Heart right ventricle (tissue), 16 donors: ENCODE measurements at regions not wholly inside any gene's neighbourhood (a gene's known extent, or its start where the extent isn't known, plus 50 kb on each side); places are given as distances from the start of the nearest gene placed in this dataset.

Experiments
- ATAC-seq, 8 donors: fragments of 200-7000 bp; cut with Tn5 transposase; one replicate each; pipeline ENCODE4 v1.9.1; 2020; ENCODE audit warnings: mild to moderate bottlenecking in 8 of 8, moderate library complexity in 8 of 8, moderate number of reproducible peaks in 1 of 8
- DNase-seq, 2 donors: peaks; one replicate each; pipeline ENCODE4 v3.0.0-alpha.2; 2020
- H3K27ac ChIP-seq, 10 donors: fragments of 200-600 bp; sonication (generic) in 2 of 10; one replicate each; pipeline versions ENCODE4 v1.5.0 to v1.8.0; 2020 to 2022; ENCODE audit warnings: mild to moderate bottlenecking in 3 of 10
- H3K27me3 ChIP-seq, 7 donors: fragments of 200-600 bp; one replicate each; pipeline ENCODE4 v1.8.0; 2021 to 2022; ENCODE audit warnings: mild to moderate bottlenecking in 2 of 7
- H3K36me3 ChIP-seq, 9 donors: fragments of 200-600 bp; sonication (generic) in 1 of 9; one replicate each; pipeline versions ENCODE4 v1.5.0 to v1.8.0; 2020 to 2022; ENCODE audit warnings: mild to moderate bottlenecking in 2 of 9
- H3K4me1 ChIP-seq, 9 donors: fragments of 200-600 bp; sonication (generic) in 1 of 9; one replicate each; pipeline versions ENCODE4 v1.5.0 to v1.8.0; 2020 to 2022; ENCODE audit warnings: mild to moderate bottlenecking in 4 of 9
- H3K4me3 ChIP-seq, 10 donors: fragments of 200-600 bp; sonication (generic) in 2 of 10; one replicate each; pipeline versions ENCODE4 v1.5.0 to v1.8.0; 2020 to 2022; ENCODE audit warnings: mild to moderate bottlenecking in 7 of 10, moderate library complexity in 2 of 10
- H3K9me3 ChIP-seq, 11 donors: fragments of 200-600 bp in 10 of 11; sonication (generic) in 2 of 11; one replicate each; pipeline versions ENCODE4 v1.5.0 to v1.8.0; 2013 to 2022; ENCODE audit warnings: mild to moderate bottlenecking in 2 of 11, control low read depth in 1 of 11, moderate library complexity in 1 of 11
- WGBS, 2 donors: extraction: QIAGEN DNeasy Blood & Tissue Kit; methylation state at CpG; one replicate each; pipeline ENCODE4 v1.1.7; 2013; ENCODE audit warnings: inconsistent platforms in 1 of 2; 5-methylcytosine and 5-hydroxymethylcytosine counted together
- intact Hi-C, 10 donors: fragments of 100-400 bp; cut with DNase I; formaldehyde crosslinking; loops; one replicate each; pipeline versions ENCODE4 v1.11.1 to v1.14.2; 2022
- TF ChIP-seq, protein P1 (sequence below), 9 donors: fragments of 200-600 bp; sonication (generic) in 2 of 9; IDR thresholded peaks; one replicate each; pipeline versions ENCODE4 v1.5.0 to v1.8.0; 2021 to 2022; ENCODE audit warnings: antibody characterized with exemption in 9 of 9, mild to moderate bottlenecking in 5 of 9, moderate library complexity in 1 of 9
- donor health status: Arrhythmogenic right ventricular cardiomyopathy.
- donor health status: ischemic (EF 13 %, LVEDD 7.1; RV severe dilation, severe dysfunction).
- donor health status: healthy with polysubstance abuse.
- donor health status: DM: no; HTN: yes; CAD: no.
- donor health status: DM: no; HTN: no; CAD: no.
- donor health status: ischemic (EF 25% LVEDD 6.9; RV normal size, moderate dysfunction).
- donor health status: ischemic (EF 25% LVEDD 5.7; RV mildly dilated, moderate dysfunction).
- donor health status: healthy.
- donor health status: DM: yes; HTN: yes; CAD: no.
- donor health status: Ischemic cardiomyopathy.
- donor health status: ischemic (EF 35%, LVEDD 5.7; RV mildly dilated, moderate dysfunction).
- donor health status: nonischemic (EF 11% LVEDD 7.7; RV severe dilation, severe dysfunction).
- donor health status: DM: yes; HTN: yes; CAD: no.
- donor health status: PGD.
- donor health status: ischemic (EF 29% LVEDD 5.4; RV normal size, mild dysfunction).
- donor health status: nonischemic (EF 23%, LVEDD 6.1; RV moderate dilation, normal function).

DNA sequence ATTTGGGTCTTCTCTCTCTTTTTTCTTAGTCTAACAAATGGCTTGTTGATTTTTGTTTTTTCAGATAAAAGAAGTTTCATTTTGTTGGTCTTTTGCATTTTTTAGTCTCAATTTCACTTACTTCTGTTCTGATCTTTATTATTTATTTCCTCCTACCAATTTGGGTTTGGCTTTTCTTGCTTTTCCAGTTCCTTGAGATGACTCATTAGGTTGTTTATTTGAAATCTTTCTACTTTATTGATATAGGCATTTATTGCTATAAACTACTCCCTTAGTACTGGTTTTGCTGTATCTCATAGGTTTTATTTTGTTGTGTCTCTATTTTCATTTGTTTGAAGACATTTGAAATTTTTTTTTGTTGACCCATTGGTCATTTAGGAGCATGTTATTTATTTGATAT, 152.2 kb upstream of the MPHOSPH6 start:
- no peak for ATAC-seq
- Histone ChIP-seq H3K4me1 (peaks cover 0 to 11% (median 0%) of the 10 kb centered on the region in 9 donors), H3K36me3 (no peaks in the 10 kb centered on the region), H3K9me3 (peaks cover 0 to 23% (median 6%) of the 10 kb centered on the region in 11 donors), H3K4me3 (no peak overlapping the region), H3K27me3 (no peaks in the 10 kb centered on the region), H3K27ac (no peak overlapping the region)
- TF ChIP-seq, protein P1, sequence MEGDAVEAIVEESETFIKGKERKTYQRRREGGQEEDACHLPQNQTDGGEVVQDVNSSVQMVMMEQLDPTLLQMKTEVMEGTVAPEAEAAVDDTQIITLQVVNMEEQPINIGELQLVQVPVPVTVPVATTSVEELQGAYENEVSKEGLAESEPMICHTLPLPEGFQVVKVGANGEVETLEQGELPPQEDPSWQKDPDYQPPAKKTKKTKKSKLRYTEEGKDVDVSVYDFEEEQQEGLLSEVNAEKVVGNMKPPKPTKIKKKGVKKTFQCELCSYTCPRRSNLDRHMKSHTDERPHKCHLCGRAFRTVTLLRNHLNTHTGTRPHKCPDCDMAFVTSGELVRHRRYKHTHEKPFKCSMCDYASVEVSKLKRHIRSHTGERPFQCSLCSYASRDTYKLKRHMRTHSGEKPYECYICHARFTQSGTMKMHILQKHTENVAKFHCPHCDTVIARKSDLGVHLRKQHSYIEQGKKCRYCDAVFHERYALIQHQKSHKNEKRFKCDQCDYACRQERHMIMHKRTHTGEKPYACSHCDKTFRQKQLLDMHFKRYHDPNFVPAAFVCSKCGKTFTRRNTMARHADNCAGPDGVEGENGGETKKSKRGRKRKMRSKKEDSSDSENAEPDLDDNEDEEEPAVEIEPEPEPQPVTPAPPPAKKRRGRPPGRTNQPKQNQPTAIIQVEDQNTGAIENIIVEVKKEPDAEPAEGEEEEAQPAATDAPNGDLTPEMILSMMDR (IDR thresholded peaks at IDR 0.05) = no peak
- intact Hi-C loops = no loop called here
- no peak for DNase-seq

GRCh38 chr16:82319038-82319437, 149.0 kb upstream of the MPHOSPH6 start:
- Histone ChIP-seq H3K36me3 (no peaks in the 10 kb centered on the region), H3K4me1 (peaks cover 0 to 23% (median 0%) of the 10 kb centered on the region in 9 donors), H3K27ac (no peak overlapping the region), H3K9me3 (peaks cover 0 to 18% (median 6%) of the 10 kb centered on the region in 11 donors), H3K27me3 (no peaks in the 10 kb centered on the region), H3K4me3 (no peak overlapping the region)
- DNase-seq (no peak), ATAC-seq (no peak)
- intact Hi-C loops = no loop called here
- WGBS, 2 donors = 86 to 91% methylated on average over 1 of the region's 1 CpG
- TF ChIP-seq, protein P1 (IDR thresholded peaks at IDR 0.05) = no peak

DNA sequence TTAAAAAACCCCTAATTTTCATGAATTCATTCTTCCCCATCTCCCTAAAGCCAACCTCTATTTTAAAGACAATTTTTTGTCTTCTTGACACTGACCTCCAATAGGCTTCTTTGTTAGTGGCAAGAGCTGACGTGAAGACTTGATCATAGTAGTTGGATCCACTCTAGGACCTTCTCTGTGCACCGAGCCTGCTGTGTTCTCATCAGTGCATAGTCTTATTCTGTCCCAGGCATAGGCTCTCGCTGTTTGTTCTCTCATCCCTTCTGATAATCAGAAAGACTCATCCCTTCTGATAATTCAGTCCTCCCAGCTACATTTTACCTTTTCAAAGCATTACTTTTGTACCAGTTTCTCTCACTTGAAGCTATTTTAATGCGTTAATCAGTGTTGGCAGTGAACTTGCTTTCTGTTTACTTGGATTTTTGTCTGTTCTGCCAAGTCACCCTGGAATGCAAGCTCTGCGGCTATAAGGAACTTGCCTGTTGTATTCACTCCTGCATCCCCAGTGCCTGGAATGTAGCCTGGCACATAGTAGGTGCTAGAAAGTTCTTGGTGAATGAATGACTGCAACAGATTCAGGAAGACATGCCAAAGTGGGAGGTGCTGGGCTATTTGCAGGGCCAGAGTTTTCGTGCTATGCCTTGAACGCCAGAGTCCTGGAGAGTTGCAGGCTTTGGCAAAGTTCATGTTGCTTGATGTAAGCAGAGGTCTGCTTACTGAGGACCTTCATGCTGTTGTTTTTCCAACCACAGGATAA, 147.6 kb upstream of the MPHOSPH6 start:
- TF ChIP-seq, protein P1 (IDR thresholded peaks at IDR 0.05) = no peak
- intact Hi-C loops = no loop called here
- Histone ChIP-seq H3K4me3 (no peak overlapping the region), H3K4me1 (peaks cover 0 to 33% (median 0%) of the 10 kb centered on the region in 9 donors), H3K36me3 (no peaks in the 10 kb centered on the region), H3K27ac (peak overlapping the region in 7 of 10 donors; percentile 4 to 55 (median 38)), H3K9me3 (peaks cover 0 to 3% (median 0%) of the 10 kb centered on the region in 11 donors), H3K27me3 (no peaks in the 10 kb centered on the region)
- no peak for DNase-seq
- 43 to 57% methylated on average over 7 of the region's 7 CpGs for WGBS, 2 donors
- ATAC-seq = peak in 7 of 8 donors; percentile 42 to 76 (median 70)

- no peaks in the 10 kb centered on the region for H3K36me3 ChIP-seq
- 47 to 67% methylated on average over 1 of the region's 1 CpG for WGBS, 2 donors
- peak overlapping the region in 4 of 10 donors; percentile 10 to 43 (median 28) for H3K27ac ChIP-seq
- peaks cover 0 to 33% (median 0%) of the 10 kb centered on the region in 9 donors for H3K4me1 ChIP-seq
- TF ChIP-seq, protein P1 (IDR thresholded peaks at IDR 0.05) = no peak
- intact Hi-C loops = no loop called here
- DNase-seq (no peak), ATAC-seq (peak in 4 of 8 donors; percentile 38 to 71 (median 56))
- H3K27me3 ChIP-seq = no peaks in the 10 kb centered on the region
- H3K4me3 ChIP-seq = no peak overlapping the region
- no peaks in the 10 kb centered on the region for H3K9me3 ChIP-seq
Measured at GRCh38 chr16:82313754-82314153, 143.7 kb upstream of the MPHOSPH6 start.
